ENCODE measurements at regions not wholly inside any gene's neighbourhood (a gene's known extent, or its start where the extent isn't known, plus 50 kb on each side); places are given as distances from the start of the nearest gene placed in this dataset.

DNA sequence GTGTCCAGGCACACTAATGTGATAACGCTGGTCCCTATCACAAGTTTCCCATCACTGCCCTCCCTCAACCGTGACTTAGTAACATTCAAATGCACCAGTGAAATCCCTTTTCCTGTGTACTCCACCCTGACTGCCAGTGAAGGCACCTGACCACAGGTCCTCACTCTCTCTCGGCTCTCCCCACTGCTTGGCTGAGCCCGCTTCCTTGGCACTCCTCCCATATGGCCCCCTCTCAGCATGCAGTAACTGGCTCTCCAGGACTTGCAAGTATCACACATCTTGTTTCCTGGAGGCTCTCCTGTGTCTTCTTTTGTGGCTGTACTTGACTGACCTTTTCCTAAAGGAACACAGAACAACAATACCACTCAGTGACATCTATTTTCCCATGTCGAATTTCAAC is 292.0 kb upstream of the ZNF608 start:
- no peak for TF ChIP-seq CTCF (IDR thresholded peaks at IDR 0.05; ENCODE audit: low read depth, low read length, missing input control)
- TF ChIP-seq, protein P1, sequence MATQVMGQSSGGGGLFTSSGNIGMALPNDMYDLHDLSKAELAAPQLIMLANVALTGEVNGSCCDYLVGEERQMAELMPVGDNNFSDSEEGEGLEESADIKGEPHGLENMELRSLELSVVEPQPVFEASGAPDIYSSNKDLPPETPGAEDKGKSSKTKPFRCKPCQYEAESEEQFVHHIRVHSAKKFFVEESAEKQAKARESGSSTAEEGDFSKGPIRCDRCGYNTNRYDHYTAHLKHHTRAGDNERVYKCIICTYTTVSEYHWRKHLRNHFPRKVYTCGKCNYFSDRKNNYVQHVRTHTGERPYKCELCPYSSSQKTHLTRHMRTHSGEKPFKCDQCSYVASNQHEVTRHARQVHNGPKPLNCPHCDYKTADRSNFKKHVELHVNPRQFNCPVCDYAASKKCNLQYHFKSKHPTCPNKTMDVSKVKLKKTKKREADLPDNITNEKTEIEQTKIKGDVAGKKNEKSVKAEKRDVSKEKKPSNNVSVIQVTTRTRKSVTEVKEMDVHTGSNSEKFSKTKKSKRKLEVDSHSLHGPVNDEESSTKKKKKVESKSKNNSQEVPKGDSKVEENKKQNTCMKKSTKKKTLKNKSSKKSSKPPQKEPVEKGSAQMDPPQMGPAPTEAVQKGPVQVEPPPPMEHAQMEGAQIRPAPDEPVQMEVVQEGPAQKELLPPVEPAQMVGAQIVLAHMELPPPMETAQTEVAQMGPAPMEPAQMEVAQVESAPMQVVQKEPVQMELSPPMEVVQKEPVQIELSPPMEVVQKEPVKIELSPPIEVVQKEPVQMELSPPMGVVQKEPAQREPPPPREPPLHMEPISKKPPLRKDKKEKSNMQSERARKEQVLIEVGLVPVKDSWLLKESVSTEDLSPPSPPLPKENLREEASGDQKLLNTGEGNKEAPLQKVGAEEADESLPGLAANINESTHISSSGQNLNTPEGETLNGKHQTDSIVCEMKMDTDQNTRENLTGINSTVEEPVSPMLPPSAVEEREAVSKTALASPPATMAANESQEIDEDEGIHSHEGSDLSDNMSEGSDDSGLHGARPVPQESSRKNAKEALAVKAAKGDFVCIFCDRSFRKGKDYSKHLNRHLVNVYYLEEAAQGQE (IDR thresholded peaks at IDR 0.05): no peak
- no peak for TF ChIP-seq YY1 (IDR thresholded peaks at IDR 0.05)

Measured in liver (tissue), 2 donors.